Glomerular visceral epithelial cell (primary cell): ENCODE measurements at regions not wholly inside any gene's neighbourhood (a gene's known extent, or its start where the extent isn't known, plus 50 kb on each side); places are given as distances from the start of the nearest gene placed in this dataset.

Experiments
- DNase-seq: peaks from one replicate; pipeline ENCODE4 v3.0.0-alpha.2; 2016; ENCODE audit errors: extremely low spot score

DNA sequence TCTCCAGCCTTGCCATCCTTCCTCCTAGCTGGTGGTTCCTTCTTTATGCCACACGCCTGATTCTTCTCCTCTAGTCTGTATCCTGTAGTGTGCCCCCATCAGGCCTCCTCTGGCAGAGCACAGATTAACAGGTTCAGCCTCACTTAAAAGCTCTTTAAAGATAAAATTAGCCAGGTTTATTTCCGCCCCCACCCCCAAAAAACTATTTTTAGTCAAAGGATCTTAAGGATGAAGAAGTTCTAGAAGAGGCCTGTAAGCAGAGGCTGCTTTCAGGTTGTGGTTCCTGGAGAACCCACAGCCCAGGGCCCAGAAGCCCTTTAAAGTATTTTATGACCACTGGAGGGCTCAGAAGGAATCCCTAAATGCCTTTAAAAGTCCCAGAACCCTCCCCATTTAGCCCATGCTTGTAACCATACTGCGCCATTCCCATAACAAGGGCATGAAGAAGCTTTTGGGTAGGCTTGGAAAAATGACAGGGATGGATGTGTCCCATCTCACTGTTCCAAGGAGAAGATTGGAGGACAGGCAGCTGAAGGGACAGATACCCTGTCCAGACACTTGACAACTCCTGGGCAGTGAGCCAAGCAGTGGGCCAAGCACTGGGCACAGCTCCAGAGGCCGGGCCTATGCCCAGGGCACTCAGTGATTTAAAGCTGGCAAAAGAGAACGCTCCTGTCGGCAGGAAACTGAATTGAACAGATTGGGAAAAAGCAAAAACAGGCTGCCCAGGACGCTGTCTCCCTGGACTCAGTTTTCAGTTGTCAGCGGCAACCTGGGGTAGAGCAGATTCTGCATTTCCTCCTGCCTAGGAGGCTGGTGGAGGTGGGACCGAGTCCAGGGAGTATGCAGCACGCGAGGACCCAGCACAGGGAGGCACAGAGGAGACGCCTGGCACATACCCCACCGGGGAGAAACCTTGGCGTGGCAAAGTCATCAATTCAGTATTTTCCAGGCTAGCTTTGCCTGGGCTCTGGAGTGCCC lies 106.3 kb upstream of the SSBP2 start:
- peak; percentile 64 for DNase-seq

DNA sequence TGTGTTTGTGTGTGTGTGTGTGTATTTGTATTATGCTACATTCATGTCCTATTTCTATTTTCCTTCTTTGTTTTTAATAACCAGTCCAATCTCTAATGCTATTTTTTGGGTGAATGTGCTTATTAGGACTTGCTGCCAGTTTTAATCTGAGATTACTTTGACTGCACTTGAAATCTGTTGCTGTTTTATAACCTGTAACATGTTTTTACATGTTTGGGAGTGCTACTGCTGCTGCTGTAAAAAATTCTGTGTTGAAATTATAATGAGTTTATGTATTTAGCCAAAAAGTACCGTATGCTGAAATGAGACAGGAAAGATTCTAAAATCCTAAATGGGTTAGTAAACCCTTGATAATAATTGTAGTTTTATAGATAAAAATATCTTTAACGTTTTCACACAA lies 104.7 kb upstream of the SSBP2 start:
- DNase-seq, result no peak

DNA sequence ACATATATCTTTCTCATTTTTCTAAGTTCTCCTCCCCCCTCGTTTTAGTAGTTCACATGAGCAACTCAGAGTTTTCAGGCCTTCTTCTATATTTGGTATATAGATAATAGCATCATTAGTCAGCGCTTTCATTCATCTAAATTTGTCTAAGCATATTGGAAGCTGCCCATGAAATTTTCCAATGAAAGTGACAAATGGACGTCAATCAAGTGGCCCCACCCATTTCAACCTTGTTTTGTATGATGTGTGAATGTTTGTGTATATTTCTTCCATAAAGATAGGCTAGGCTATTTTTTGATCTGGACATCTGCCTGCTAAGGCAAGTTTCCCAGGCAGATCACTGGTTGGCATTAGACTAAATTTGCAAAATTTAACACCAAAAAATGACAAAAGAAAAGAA lies 104.0 kb upstream of the SSBP2 start:
- DNase-seq, result no peak

DNA sequence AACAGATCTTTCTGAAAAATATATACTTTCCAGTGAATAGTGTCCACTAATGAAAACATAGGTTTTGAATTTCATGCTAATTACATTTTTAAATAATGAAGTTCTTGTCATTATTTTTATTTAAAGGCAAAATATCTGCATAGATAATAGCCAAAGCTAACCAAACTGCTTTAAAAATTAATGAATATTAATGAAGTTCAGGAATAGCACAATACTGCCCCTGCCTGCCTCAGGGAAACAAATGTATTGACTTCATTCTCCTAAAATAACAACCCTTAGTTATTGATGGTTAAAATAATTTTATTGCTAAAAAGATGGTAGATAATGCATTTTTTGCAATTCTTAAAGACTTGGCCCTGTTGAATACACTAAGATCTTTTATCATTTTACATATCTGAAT lies 103.6 kb upstream of the SSBP2 start:
- no peak for DNase-seq

DNA sequence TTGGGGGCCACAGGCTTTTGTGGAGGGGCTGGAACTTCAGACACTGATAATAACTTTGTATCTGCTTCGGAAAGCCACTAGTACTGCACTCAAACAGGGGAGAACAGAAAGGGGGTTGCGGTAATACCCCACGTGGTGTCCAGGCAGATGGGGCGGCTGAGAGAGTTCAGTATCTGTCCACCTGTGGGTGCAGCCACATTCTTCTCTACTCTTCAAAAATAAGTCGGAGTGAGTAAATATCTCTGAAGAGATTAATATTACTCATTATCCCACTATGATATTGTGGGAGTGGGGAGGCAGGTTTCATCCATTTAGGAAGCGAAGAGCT lies 102.1 kb upstream of the SSBP2 start:
- no peak for DNase-seq

DNA sequence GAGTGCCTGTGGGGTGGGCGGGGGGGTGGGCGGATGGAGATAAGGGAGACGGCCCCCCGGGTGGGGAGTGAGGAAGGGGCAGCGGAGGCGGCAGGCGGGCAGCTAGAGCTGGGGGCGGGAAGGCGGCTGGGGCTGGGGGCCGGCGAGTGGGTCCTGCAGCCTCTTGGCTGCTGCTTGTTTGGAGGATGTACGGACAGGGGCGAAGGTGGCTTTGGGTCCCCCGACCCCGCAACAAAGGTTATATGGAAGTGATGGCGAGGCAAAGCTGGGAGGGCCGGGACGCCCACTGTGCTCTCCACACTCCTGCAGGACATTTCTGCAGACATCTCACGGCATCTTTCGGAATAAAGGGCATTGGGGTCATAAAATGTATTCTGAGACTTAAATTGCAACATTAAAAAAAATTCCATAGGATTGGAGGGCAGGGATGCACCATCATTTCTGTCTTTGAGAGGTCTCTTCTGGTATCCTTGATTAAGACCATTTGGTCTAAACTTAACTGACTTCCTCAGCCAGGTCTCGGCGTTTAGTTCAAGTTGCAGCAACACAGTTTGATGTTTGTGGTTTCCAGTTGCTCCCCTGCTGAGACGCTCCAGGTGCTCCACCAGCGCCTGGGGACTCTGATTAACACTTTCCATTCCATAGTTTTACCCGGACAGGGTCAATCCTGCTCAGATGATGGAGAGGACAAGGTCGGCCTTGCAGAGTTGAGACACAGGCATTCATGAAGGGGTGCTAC lies 101.6 kb upstream of the SSBP2 start:
- DNase-seq, result peak; percentile 71

DNA sequence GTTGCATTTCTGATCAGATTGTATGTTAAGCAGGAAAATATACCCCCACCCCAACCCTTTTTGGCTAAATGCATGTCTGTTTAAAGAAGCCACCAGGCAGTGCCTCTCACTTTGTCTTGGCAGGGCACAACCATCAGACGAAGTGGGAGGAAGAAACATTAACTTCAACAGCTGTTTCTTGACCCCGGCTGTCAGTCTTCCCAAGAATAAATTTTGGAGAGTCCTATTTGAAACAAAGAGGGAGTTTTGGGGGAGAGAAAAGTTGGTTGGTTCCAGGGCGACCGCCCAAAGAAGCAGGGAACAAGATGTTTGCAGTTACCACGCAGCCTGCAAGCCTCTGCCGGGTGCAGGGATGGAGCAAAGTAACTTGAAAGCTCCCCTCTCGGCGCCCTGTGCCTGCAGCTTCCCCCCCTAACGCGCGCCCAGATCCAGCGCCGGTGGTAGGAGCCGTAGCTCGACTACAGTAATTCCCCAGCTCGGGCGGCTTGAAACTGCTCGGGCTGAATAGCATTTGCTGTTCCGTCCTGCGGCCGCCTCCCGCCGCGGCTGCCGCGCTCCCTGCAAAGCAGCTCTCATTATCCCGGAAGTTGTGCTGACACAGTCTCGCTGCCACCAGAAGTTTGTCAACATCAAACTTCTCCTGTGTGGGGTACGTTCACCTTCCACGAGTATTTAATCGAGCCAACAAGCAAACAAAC lies 100.7 kb upstream of the SSBP2 start:
- DNase-seq, result peak; percentile 96

DNA sequence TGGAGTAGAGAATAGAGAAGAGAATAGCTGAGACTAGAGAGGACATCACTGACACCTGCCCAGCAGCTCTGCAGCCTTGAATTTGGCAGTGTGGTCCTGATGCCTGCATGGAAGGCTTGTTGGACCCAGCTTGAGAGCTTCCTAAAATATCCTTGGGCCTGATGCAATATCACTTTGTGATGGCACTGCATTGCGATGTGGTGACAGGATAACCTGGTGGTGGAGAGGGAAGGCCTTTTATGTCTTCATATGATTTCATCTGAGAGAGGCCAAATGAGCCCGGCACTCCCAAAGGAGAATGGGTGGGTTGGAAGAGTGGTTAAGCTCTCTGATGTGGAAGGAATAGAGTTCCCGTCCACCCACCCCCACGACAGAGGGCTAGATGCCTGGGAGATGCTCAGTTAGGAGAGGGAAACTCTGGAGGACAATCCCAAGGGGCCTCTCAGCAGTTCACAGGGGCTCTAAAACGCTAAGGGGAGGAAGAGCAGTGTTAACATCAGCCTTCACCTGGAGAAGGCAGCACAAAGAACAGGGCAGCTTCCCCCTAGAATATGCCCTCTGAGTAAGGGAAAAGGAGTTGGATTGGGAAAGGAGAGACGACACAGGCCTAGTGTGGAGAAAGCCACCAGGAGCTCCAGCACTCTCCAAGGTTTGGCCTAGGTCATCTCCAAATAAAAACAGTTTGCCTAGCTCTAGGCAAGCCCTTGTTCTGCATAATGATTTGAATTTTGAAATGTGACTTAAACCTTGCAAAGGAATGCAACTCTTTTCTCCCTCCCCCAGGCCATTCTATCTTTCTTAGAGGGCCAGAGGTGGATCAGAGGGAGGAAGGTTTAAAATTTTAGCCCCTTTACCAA lies 99.8 kb upstream of the SSBP2 start:
- DNase-seq, result no peak

DNA sequence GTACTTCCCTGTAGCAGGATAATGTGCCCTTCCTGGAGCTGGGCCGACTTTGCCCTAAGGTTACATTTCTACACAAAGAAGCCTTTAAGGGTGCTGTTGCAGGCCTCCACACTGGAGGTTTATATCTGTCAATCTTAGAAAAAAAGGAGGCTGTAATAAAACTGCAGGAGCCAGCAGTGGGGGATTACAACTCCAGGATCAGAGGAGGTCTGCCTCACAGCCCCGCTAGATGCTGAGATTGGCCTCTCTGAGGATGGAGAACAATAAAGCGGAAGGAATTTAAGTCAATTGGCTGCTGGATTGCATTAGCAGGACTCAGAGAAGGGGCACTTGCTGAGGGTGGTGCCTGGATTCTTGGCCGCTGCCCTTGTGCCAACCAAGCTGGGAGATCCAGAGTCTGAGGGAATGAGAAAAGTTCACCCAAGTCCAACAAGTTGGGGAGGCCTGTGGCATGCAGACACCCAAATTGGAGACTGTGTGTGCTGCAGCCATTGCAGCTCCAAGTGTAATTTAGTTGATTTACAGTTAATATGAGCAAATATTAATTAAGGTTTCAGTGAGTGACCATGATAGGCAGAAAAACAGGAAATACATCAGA lies 99.0 kb upstream of the SSBP2 start:
- no peak for DNase-seq

DNA sequence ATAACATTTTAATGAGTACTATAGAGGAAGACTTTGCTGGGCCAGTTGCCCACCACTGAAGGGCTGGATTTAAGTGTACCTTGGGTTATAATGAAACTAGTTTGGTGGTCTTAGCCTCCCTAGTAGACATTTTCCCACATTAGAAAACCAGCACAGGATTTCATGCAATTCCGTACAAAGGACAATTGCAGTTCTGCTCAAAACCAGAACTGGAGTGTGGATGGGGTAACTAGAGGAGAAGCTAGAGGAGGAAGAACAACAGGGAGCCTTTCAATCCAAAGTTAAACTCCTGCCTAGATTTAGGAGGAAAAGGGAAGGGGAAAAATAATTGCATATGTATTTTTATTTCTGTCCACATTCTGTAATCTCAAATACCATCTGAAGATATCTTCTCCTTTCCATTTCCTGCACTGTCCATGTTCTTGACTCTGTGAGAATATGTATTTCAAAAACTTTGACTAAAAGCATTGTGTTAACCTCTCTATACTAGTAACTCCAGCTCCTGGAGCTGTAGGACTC lies 97.5 kb upstream of the SSBP2 start:
- DNase-seq, result no peak

DNA sequence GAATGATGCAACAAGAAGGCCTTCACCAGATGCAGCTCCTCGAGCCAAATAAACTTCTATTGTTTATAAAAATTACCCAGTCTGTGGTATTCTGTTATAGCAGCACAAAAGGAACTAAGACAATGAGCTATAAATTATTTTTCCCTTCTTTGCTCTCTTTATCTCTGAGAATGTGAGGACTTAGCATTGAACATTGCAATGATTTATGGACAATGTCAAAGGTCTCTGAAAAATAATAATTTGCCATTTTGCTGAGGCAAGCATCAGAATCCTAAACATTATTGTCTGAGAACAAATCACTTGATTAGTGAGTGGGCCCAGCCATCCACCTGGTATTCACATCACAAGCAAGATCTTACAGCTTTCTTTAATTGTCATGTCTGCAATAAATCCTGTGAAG lies 95.4 kb upstream of the SSBP2 start:
- no peak for DNase-seq

DNA sequence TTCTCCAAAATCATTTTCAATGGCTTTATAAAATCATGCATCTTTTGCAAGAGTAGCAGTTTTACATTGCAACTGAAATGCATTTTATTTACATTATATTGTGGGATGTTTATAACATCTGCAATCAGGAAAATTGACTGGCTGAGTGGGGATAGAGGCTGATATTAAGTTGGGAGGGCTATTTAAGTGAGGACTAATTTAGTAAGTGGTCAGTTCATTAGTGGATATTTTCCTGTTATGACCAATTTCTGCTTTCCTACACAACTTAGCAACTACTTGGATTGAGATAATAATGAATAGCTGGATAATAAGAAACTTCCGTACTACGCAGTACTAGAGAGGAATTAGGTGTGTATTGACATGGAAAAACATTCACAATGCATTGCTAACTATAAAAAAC lies 92.9 kb upstream of the SSBP2 start:
- DNase-seq, result no peak

DNA sequence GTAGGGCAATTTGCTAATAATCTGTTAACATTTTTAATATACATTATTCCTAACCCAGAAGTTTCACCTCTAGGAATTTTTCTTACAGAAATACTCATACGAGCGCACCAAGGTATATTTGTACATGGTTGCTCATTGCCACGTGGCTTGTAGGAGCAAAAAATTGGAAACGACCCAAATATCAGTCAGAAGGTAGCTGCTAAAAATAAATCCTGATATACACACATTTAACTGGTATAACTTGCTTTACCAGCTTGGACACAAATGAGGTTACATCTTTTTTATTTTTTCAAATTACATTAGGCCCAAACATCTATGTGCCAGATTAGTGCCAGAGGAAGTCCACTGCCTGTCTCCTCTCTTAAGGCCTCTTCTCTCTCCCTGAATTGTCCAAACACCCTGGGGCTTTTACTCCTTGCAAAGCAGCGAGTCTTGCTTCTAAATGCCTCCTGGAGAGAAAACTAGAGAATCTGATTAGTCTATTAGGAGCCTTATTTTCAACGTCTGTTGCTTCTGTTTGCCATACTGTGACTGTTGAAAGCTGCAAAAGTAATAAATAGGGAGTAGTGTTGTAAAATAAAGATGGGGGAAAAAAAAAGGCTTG lies 92.0 kb upstream of the SSBP2 start:
- no peak for DNase-seq

DNA sequence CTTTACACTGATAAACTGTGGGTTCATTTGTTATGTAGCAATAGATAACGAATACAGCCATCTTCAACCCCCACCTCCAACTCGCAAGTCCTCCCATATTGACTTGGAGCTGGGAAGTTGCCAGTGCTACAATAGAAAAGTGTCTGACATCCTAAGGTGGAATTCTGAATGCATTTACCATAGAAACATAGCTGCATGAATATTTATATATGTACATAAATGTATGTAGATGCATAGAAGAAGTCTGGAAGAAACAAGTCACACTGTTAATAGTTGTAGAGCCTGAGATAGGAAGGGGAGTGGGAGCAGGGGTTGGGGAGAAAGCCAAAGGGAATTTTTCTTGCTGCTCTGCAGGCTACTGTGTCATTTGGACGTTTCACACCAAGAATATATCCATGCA lies 88.1 kb upstream of the SSBP2 start:
- DNase-seq, result no peak

DNA sequence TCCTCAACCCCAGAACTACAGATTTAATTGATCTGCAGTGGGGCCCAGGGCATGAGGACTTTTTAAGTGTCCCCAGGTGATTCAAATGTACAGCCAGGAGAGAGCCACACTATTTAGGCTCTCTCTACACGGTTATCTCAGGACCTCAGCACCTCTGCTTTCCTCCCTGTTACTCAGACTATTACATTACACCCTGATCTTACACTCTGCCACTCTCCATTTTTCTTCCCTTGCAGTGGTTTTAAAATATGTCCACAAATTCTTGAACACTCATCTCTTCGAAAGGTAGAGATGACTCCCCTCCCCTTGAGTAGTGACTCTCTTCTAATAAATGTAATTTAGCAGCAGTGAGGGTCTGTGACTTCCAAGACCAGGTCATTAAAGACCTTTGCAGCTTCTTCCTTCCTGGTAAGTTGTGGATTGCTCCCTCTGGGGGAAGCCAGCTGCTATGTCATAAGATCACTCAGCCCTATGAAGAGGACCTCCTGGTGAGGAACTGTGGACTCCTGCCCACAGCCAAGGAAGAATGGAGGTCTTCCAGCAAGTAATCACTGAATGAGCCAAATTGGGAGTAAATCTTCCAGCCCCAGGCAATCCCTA lies 87.5 kb upstream of the SSBP2 start:
- peak; percentile 44 for DNase-seq

DNA sequence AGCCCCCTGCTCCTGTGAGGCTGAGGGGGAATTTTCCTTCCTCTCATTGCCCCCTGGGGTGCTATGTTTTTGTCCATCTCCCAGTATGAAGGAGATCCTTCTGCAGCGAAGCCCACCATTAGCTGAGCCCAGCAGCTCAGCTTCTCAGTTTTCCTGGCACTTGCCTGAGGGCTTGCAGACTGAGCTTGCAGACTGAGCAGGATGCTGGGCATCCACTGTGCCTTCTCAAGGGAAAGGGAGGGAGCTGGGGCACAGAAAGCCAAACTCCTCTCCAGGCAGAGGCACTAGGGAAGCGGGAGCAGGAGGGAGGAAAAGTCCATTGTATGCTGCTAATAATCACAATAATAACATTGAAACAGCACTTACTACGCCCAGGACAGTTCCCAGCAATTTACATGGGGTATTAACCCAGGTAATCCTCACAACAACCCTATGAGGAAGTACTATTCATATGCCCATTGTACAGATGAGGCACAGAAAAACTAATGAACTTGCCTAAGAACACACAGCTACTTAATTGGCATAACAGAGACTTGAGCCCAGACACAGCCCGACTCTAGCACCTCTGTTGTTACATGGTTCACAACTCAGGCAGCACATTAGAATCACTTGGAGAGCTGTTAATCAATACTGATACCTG lies 86.9 kb upstream of the SSBP2 start:
- no peak for DNase-seq

DNA sequence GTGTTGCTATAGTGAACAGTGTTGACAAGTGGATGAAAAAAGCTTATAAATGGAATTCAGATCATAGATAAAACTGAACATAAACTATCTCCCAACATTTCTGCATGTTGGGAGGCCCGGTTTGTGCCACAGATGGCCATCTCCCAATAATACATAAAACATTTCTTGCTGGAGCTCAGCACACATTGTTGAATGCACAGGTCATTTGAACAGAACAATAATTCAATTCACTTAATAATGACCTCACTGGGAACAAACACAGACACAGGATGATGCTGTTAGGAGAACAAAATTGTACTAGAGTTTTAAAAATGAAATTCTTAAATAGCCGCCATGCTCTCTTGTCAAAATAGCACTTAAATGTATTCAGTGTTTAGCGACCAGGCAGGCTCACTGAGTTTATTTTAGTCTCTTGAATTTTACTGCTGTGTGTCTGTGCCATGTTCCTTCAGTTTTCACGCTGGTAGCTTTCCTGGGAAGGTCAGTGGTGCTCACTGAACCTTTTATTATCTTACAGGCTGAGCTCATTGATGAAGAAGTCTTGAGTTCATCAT lies 85.0 kb upstream of the SSBP2 start:
- no peak for DNase-seq

DNA sequence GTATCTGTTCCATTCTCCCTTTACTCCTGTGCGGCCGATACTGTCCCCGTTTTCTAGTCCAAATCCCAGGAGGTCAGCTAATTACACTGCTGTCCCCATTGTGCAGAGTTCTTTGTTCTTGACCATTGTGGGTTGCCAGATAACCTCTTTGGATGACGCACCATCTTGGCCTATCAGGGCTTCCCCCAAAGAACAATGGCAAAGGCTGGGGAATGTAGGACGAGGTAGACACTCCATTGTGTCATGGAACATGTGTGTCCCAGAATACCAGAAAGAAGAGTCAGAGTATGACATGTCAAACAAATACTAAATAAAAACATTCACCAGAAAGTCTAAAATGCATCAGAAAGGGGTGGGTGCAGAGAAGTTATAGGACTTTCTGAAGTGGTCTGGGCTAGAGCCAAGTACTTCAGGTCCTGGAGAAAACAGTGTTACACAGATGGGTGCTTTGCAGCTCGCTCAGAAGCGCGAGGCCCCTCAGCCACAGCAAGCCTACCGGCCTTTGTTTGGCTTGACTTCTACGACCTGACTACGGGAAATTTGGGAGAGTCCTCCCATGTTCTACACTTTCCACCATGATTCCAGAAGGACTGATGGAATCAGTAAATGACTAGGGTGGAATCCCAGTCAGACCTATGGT lies 83.2 kb upstream of the SSBP2 start:
- no peak for DNase-seq

DNA sequence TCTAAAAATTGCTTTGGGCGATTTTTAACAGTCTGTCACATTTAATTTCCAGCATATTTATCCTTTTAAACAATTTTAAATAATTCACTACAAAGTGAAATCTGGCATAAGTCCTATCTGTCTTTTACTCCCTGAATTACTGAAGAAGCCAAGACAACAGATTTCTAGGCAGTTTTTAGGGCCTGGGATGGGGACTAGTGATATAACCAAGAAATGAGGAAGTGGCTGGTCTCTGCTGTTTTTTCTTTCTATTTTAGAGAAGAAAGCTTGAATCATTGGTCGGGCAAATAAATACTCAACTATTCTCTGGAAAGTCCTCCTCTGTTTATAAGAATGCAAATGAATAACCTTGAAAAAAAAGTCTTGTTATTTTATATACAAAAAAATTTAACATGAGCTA lies 79.7 kb upstream of the SSBP2 start:
- no peak for DNase-seq
